ENCODE measurements at regions not wholly inside any gene's neighbourhood (a gene's known extent, or its start where the extent isn't known, plus 50 kb on each side); places are given as distances from the start of the nearest gene placed in this dataset.

GRCh38 chr12:42859612-42860011 is 270.1 kb upstream of the PRICKLE1 start:
- no peak for TF ChIP-seq CTCF (IDR thresholded peaks at IDR 0.05)
- no peak overlapping the region for H3K4me3 Mint-ChIP-seq (ENCODE audit: unreplicated experiment)
- H3K27ac Mint-ChIP-seq (ENCODE audit: unreplicated experiment): no peak overlapping the region
- DNase-seq (ENCODE audit: extremely low spot score, unreplicated experiment): no peak
- no peaks in the 10 kb centered on the region for H3K9me3 Mint-ChIP-seq (ENCODE audit: unreplicated experiment)
- H3K4me1 Mint-ChIP-seq (ENCODE audit: unreplicated experiment): no peaks in the 10 kb centered on the region
- H3K36me3 Mint-ChIP-seq (ENCODE audit: unreplicated experiment): no peaks in the 10 kb centered on the region
- H3K27me3 Mint-ChIP-seq (ENCODE audit: unreplicated experiment): peaks cover 3% of the 10 kb centered on the region

- Mint-ChIP-seq H3K9me3 (ENCODE audit: unreplicated experiment) (no peaks in the 10 kb centered on the region), H3K36me3 (ENCODE audit: unreplicated experiment) (no peaks in the 10 kb centered on the region), H3K27ac (ENCODE audit: unreplicated experiment) (no peak overlapping the region), H3K4me3 (ENCODE audit: unreplicated experiment) (no peak overlapping the region), H3K4me1 (ENCODE audit: unreplicated experiment) (no peaks in the 10 kb centered on the region), H3K27me3 (ENCODE audit: unreplicated experiment) (peaks cover 3% of the 10 kb centered on the region)
- DNase-seq (ENCODE audit: extremely low spot score, unreplicated experiment): no peak
- TF ChIP-seq CTCF (IDR thresholded peaks at IDR 0.05): no peak
These were observed 267.6 kb upstream of the PRICKLE1 start for GRCh38 chr12:42857106-42857505.

GRCh38 chr12:42855362-42855950 is 265.9 kb upstream of the PRICKLE1 start:
- H3K4me3 Mint-ChIP-seq (ENCODE audit: unreplicated experiment): no peak overlapping the region
- H3K36me3 Mint-ChIP-seq (ENCODE audit: unreplicated experiment): no peaks in the 10 kb centered on the region

GRCh38 chr12:42854826-42855225 is 265.3 kb upstream of the PRICKLE1 start:
- no peak for TF ChIP-seq CTCF (IDR thresholded peaks at IDR 0.05)
- DNase-seq (ENCODE audit: extremely low spot score, unreplicated experiment): no peak
- no peak overlapping the region for H3K27ac Mint-ChIP-seq (ENCODE audit: unreplicated experiment)
- H3K4me1 Mint-ChIP-seq (ENCODE audit: unreplicated experiment): no peaks in the 10 kb centered on the region
- H3K9me3 Mint-ChIP-seq (ENCODE audit: unreplicated experiment): no peaks in the 10 kb centered on the region
- no peak overlapping the region for H3K4me3 Mint-ChIP-seq (ENCODE audit: unreplicated experiment)
- H3K36me3 Mint-ChIP-seq (ENCODE audit: unreplicated experiment): no peaks in the 10 kb centered on the region
- peaks cover 3% of the 10 kb centered on the region for H3K27me3 Mint-ChIP-seq (ENCODE audit: unreplicated experiment)

More at GRCh38 chr12:42855362-42855950, 265.9 kb upstream of the PRICKLE1 start:
- DNase-seq (ENCODE audit: extremely low spot score, unreplicated experiment): no peak
- peaks cover 3% of the 10 kb centered on the region for H3K27me3 Mint-ChIP-seq (ENCODE audit: unreplicated experiment)
- no peaks in the 10 kb centered on the region for H3K9me3 Mint-ChIP-seq (ENCODE audit: unreplicated experiment)
- no peak overlapping the region for H3K27ac Mint-ChIP-seq (ENCODE audit: unreplicated experiment)
- no peaks in the 10 kb centered on the region for H3K4me1 Mint-ChIP-seq (ENCODE audit: unreplicated experiment)
- TF ChIP-seq CTCF (IDR thresholded peaks at IDR 0.05): no peak

GRCh38 chr12:42854208-42854607 is 264.7 kb upstream of the PRICKLE1 start:
- H3K36me3 Mint-ChIP-seq (ENCODE audit: unreplicated experiment): no peaks in the 10 kb centered on the region
- no peaks in the 10 kb centered on the region for H3K9me3 Mint-ChIP-seq (ENCODE audit: unreplicated experiment)
- DNase-seq (ENCODE audit: extremely low spot score, unreplicated experiment): no peak
- no peak overlapping the region for H3K27ac Mint-ChIP-seq (ENCODE audit: unreplicated experiment)
- H3K27me3 Mint-ChIP-seq (ENCODE audit: unreplicated experiment): peaks cover 3% of the 10 kb centered on the region
- no peak overlapping the region for H3K4me3 Mint-ChIP-seq (ENCODE audit: unreplicated experiment)
- no peak for TF ChIP-seq CTCF (IDR thresholded peaks at IDR 0.05)
- H3K4me1 Mint-ChIP-seq (ENCODE audit: unreplicated experiment): no peaks in the 10 kb centered on the region

Measured in osteocyte (in vitro differentiated cells).